NCI-H1417 treated with DMSO at 0.1 percent for 48 hours (cell line): ENCODE measurements at regions not wholly inside any gene's neighbourhood (a gene's known extent, or its start where the extent isn't known, plus 50 kb on each side); places are given as distances from the start of the nearest gene placed in this dataset.
"Not testable (repeated sequence)": the region's sequence is repeated elsewhere in the genome, so short reads cannot be mapped to it uniquely, and the experiment has no call there.

Source experiments
- DNase-seq: peaks from one replicate; lab custom pipeline; 2025; lab: John Stamatoyannopoulos, UW

GRCh38 chr10:130964771-130965170 is 346.8 kb downstream of the TCERG1L start:
- DNase-seq = no peak

- DNase-seq = no peak
Observed at GRCh38 chr10:130967161-130967560, 344.4 kb downstream of the TCERG1L start.

DNA sequence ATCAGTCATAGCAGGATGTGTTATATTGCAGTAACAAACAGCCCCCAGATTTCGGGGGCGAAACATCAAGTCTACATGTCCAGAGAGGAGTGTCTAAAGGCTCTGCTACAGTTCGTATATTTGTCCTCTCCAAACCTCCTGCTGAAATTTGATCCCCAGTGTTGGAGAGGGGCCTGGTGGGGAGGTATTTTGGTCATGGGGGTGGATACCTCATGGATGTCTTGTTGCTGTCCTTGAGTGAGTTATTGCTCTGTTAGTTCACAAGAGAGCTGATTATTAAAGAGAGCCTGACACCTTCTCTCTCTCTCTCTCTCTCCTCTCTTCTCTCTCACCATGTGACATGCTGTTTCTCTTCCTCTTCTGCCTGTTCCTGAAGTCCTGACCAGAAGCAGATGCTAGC is 343.7 kb downstream of the TCERG1L start:
- DNase-seq = no peak

GRCh38 chr10:130968511-130968910 is 343.0 kb downstream of the TCERG1L start:
- no peak for DNase-seq

DNA sequence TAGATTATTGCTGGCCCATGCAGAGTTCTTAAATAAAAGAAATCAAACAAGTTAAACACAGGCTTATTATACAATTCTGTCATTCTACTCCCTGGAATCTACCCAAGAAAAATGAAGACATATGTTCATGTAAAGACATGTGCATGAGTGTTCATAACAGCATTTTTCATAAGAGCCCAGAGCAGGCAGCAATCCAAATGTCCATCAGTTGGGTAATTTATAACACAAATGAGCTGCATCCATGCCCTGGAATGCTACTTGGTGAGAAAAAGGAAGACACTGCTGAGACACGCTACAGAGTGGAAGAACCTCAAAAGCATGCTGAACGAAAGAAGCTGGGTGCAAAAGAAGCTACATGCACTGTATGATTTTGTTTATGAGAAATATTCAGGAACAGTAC is 342.6 kb downstream of the TCERG1L start:
- DNase-seq = no peak

GRCh38 chr10:130969700-130970099 is 341.8 kb downstream of the TCERG1L start:
- DNase-seq = no peak

GRCh38 chr10:130970341-130971122 is 341.0 kb downstream of the TCERG1L start:
- DNase-seq = no peak

DNA sequence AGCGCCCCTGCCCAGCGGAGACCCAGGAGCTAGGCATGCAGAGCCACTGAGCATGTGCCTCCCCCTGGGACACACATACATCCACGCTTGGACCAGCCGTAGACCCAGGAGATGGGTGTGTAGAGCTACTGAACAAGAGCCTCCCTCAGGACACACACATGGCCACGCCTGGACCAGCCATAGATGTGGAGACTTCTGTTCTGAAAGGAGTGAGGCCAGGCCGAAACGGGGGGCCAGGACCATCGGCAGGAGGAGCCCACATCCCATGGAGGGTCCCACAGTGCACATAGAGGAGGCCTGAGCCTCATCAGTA is 340.4 kb downstream of the TCERG1L start:
- DNase-seq = no peak

- DNase-seq = no peak
Observed at GRCh38 chr10:130973127-130973839, 338.2 kb downstream of the TCERG1L start.

DNA sequence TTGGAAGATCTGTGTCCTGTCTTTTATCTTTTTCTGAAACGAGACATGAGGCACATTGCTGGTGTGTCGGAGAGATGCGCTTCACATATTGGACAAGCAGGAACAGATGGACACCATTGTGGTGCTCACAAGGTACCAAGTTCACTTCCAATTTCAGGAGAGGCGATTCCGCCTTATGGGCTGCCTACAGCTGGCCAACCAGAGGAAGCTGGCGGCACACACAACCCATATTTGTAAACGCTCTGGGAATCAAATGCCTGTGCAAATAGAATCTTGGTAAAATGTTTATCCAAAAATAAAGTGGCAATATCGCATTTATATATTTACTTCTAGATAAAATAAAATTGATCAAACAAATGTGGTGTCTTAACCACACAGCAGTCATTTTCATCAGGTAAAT is 337.4 kb downstream of the TCERG1L start:
- no peak for DNase-seq

DNA sequence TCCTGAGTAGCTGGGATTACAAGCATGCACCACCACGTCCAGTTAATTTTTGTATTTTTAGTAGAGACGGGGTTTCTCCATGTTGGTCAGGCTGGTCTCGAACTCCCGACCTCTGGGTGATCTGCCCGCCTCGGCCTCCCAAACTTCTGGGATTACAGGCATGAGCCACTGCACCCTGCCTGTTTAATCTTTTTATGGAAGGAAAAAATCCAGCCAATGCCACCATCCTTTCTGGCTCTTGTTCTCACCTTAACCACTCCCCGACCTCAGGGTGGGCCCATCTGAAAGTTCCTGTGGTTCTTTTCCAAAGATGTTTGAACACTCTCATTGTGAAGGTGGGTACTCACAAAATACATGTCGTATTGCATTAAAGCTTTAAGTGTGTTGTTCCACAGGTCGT is 336.2 kb downstream of the TCERG1L start:
- not testable (repeated sequence) for DNase-seq

- DNase-seq = no peak
Observed at GRCh38 chr10:130982802-130983201, 328.7 kb downstream of the TCERG1L start.

DNA sequence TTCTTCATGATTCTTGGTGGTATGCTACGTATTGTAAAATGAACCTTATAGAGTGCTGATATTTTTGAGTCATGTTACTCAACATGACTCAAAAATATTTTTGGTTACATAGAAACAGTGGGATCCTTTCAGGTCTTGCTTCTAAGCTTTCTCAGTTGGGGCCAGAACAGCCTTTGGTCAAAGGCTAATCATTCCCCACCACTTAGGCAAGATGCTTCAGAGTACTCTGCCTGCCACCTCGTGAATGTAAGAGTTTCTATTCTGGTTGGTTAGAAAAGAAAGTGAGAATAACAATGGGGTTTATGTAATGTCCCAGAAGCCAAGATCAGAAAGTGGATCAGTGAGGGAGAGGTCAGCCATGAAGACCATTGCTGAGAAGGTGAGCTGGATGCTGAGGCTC is 327.8 kb downstream of the TCERG1L start:
- no peak for DNase-seq

DNA sequence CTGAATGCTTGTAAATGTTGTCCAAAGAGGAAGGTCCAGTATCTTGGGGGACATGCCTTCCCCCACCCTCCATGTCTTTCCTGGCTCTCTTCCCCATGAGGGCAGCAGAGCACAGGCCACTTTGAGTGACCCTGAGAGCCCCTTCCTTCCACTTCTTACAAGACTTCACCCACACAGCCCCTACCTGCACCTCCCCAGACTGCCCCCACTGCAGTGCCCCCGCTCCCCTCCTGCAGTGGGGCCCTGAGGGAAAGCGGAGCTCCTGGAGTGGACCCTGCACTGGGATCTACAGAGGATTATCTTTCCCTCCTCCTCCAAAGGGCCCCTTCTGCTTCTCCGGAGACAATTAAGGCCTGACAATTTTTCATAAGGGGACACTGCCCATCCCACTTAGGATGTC is 326.8 kb downstream of the TCERG1L start:
- no peak for DNase-seq

DNA sequence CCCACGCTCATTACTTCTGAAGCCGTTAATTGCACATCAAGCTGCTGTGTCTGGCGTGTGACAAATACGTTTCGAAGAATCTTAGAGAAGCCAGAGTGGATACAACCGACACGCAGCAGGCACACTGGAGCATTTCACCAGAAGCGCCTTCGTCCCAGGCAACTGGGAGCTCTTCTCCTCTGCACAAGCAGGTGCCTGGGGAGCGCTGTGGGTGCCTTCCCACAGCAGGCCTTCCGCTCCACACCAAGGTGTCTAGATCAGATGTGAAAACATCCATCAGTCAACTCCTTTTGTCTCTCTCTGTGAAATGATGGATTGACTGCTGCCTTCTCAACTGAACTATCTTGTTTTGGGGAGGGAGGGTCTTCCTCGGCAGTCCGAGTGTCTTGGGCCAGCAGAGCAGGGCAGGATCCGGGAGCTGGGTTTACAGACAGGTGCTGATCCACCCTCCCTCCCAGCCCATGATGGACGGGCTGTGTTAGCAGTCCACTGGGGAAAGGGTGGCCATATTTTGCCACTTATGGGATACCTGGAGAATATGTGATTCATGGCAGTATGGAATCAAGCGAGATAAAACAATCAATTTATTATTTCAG is 326.3 kb downstream of the TCERG1L start:
- no peak for DNase-seq

DNA sequence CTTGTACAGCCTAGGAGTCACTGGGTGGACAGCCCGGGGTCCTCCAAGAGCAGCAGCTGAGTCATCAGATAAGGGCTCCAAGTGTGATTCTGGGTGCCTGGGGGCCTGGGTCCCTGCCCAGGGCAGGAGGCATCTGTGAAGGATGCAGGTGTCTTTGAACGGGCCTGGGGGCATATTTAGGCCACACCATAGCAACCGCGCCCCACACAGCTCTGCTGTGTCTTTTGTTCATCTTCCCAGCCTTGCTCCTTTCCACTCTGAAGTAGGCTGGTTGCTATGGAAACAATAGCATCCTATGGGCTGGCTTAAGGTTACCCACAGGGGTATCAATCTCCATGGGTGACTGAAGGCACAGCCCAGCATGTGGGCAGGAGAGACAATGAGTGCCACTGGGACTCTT is 324.7 kb downstream of the TCERG1L start:
- no peak for DNase-seq

- DNase-seq = no peak
Observed at GRCh38 chr10:130987401-130987800, 324.1 kb downstream of the TCERG1L start.

- no peak for DNase-seq
Observed at GRCh38 chr10:130989670-130990232, 321.8 kb downstream of the TCERG1L start.

- no peak for DNase-seq
Observed at GRCh38 chr10:130990486-130990885, 321.0 kb downstream of the TCERG1L start.

DNA sequence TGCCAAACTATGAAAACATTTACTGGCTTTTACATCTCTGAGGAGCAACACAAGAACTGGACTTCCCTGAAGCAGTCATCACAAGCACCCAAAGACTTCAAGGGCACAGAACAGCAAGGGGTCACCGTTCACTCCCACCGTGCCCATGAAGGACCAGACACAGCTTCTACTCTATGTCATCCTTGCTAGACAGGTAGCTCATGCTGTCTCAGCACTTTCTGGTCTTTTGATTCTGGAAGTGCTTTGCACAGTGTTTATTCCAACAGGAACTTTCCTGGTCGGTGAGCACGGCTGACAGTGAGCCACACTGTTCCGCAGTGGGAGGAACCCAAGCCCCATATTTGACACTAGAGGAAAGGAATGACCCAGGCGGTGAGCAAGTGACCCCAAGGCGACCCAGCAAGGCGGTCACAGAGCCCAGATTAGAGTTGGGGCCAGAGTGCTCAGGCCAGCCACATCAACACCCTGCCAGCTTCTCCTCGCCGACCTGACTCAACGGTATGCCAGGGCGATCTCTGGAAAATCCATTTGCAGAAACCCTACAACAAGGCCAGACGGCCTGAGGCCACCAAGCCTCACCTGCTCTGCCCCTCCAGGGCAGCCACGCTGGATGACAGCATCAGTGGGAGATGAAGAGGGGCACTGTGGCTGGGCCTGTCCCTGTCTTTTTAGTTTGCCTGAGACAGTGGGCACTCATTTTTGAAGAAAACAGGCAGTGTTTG is 318.6 kb downstream of the TCERG1L start:
- DNase-seq = no peak

GRCh38 chr10:130993612-130994011 is 317.9 kb downstream of the TCERG1L start:
- no peak for DNase-seq

DNA sequence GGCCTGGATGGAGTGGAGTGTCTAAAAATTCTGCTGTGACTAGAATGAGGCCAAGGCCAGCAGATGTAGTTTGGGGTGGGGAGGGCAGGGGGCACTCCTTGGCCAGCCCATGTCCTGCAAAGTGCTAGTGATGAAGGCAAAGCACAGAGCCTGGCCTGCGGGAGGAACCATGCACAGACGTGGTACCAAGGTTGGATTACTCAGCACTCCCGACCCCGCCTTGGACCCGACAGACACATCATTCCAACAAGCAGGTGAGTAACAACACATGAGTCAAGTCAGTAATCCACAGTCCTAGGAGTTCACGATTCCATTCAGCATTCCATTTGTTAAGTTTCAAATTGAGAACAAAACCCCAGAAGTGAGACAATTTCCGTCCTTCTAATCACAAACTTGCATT is 317.3 kb downstream of the TCERG1L start:
- no peak for DNase-seq
